Psoas muscle (tissue), 7 donors: ENCODE measurements at regions not wholly inside any gene's neighbourhood (a gene's known extent, or its start where the extent isn't known, plus 50 kb on each side); places are given as distances from the start of the nearest gene placed in this dataset.
"Not testable (repeated sequence)": the region's sequence is repeated elsewhere in the genome, so short reads cannot be mapped to it uniquely, and the experiment has no call there.

Experiments
- ATAC-seq, 4 donors: fragments of 200-7000 bp; cut with Tn5 transposase; one replicate each; pipeline ENCODE4 v1.9.1; 2020; ENCODE audit warnings: moderate library complexity in 3 of 4, mild to moderate bottlenecking in 2 of 4
- DNase-seq, 2 donors: peaks; one replicate each; pipeline ENCODE4 v3.0.0-alpha.2; 2020
- H3K27ac ChIP-seq: fragments of 200-600 bp; one replicate; pipeline ENCODE4 v1.8.0; 2022
- H3K27me3 ChIP-seq, 3 donors: fragments of 200-600 bp in 1 of 3; one replicate each; pipeline versions ENCODE4 v1.6.1 to v1.8.0; 2013 to 2022; ENCODE audit warnings: low read length in 2 of 3, mild to moderate bottlenecking in 2 of 3, moderate library complexity in 1 of 3; ENCODE audit not compliant: insufficient read depth in 3 of 3
- H3K36me3 ChIP-seq, 2 donors: fragments of 200-600 bp in 1 of 2; one replicate each; pipeline versions ENCODE4 v1.6.1 to v1.8.0; 2013 to 2022; ENCODE audit warnings: low read depth in 1 of 2, mild to moderate bottlenecking in 1 of 2, moderate library complexity in 1 of 2; ENCODE audit not compliant: insufficient read depth in 1 of 2
- H3K4me1 ChIP-seq: fragments of 200-600 bp; one replicate; pipeline ENCODE4 v1.8.0; 2022
- H3K4me3 ChIP-seq: fragments of 200-600 bp; one replicate; pipeline ENCODE4 v1.8.0; 2022; ENCODE audit warnings: mild to moderate bottlenecking
- H3K9me3 ChIP-seq: fragments of 200-600 bp; one replicate; pipeline ENCODE4 v1.8.0; 2022
- WGBS, 3 donors: extraction: QIAGEN DNeasy Blood & Tissue Kit; methylation state at CpG; one replicate each; pipeline versions ENCODE4 v1.1.6 to v1.1.7; 2013; 5-methylcytosine and 5-hydroxymethylcytosine counted together
- intact Hi-C, 2 donors: fragments of 100-400 bp; cut with DNase I; formaldehyde crosslinking; loops; one replicate each; pipeline versions ENCODE4 v1.11.0 to v1.14.2; 2022
- TF ChIP-seq, protein P1 (sequence below): fragments of 200-600 bp; IDR thresholded peaks from one replicate; pipeline ENCODE4 v1.8.0; 2022; ENCODE audit warnings: antibody characterized with exemption
- donor health status: healthy with polysubstance abuse.
- donor health status: DM: no; HTN: no; CAD: no; lungs with moderate emphysema.
- donor health status: Bipolar disorder and iron deficiency.
- donor health status: healthy.
- donor health status: DM: yes; HTN: yes; CAD: no.
- donor health status: DM: no; HTN: no; CAD: no.
- donor health status: DM: yes; HTN: yes; CAD: no.

DNA sequence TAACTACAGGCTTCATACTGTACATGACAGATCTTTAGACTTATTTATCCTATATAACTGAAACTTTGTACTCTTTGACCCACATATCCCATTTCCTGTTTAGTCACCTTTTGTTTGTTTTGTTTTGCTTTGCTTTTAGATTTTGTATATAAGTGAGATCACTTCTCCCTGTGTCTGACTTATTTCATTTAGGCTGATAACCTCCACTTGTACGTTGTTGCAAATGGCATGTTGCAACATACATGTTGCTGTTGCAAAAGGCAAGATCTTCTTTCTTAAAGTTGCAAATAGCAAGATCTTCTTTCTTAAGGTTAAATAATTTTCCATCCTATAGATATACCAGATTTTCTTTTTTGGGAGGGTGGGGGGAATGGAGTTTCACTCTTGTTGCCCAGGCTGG is 341.5 kb downstream of the OTUD1 start:
- Histone ChIP-seq H3K27ac (no peak overlapping the region), H3K9me3 (no peaks in the 10 kb centered on the region), H3K27me3 (no peaks in the 10 kb centered on the region), H3K36me3 (no peaks in the 10 kb centered on the region), H3K4me1 (no peaks in the 10 kb centered on the region), H3K4me3 (no peak overlapping the region)
- intact Hi-C loops: no loop called here
- 79 to 93% (median 86%) methylated on average over 1 of the region's 1 CpG for WGBS, 3 donors
- no peak for DNase-seq
- TF ChIP-seq, protein P1, sequence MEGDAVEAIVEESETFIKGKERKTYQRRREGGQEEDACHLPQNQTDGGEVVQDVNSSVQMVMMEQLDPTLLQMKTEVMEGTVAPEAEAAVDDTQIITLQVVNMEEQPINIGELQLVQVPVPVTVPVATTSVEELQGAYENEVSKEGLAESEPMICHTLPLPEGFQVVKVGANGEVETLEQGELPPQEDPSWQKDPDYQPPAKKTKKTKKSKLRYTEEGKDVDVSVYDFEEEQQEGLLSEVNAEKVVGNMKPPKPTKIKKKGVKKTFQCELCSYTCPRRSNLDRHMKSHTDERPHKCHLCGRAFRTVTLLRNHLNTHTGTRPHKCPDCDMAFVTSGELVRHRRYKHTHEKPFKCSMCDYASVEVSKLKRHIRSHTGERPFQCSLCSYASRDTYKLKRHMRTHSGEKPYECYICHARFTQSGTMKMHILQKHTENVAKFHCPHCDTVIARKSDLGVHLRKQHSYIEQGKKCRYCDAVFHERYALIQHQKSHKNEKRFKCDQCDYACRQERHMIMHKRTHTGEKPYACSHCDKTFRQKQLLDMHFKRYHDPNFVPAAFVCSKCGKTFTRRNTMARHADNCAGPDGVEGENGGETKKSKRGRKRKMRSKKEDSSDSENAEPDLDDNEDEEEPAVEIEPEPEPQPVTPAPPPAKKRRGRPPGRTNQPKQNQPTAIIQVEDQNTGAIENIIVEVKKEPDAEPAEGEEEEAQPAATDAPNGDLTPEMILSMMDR: no peak
- no peak for ATAC-seq

DNA sequence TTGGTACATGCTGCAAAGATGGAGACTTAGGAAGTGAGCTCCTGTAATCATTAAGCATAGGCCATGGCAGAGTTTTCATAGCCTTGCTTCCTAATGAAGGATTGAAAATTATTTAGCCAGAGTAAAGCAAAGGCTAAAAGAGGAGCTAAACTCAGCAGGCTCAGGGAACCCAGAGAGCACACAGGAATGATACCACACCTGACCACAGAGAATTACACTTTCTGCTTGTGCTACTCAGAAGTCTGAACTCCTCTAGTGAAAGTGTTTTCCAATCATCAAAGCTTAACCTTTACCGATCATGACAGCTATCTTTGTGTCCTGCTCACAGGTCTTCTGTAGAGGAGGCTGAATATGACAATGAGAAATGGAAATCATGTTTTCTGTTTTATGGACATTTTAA is 347.7 kb downstream of the OTUD1 start:
- intact Hi-C loops: no loop called here
- ATAC-seq (no peak), DNase-seq (no peak)
- WGBS, 3 donors: 92 to 93% (median 93%) methylated on average over 1 of the region's 1 CpG
- no peak overlapping the region for H3K27ac ChIP-seq
- H3K4me3 ChIP-seq: no peak overlapping the region
- H3K27me3 ChIP-seq: no peaks in the 10 kb centered on the region
- H3K4me1 ChIP-seq: no peaks in the 10 kb centered on the region
- no peaks in the 10 kb centered on the region for H3K9me3 ChIP-seq
- H3K36me3 ChIP-seq: no peaks in the 10 kb centered on the region
- TF ChIP-seq, protein P1: no peak

DNA sequence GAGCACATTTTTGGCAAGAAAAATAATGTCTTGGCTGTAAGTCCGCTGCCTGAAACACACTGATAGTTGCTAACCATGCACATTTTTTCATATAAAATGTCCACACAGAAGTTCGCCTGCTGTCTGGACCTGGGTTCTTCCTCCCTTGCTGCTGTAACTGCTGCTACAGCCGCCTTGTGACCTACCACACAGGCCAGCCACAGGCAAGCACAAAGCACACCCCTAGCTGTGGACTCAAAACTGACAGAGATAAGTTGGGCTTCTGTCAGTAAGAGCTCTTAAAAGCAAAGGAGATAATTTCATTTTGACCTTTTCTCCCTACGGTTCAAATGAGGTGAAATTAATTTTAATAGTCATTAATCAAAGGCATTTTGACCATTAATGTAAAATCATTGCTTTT is 354.7 kb downstream of the OTUD1 start:
- no peak overlapping the region for H3K4me3 ChIP-seq
- DNase-seq (no peak), ATAC-seq (no peak)
- H3K36me3 ChIP-seq: no peaks in the 10 kb centered on the region
- no peaks in the 10 kb centered on the region for H3K4me1 ChIP-seq
- H3K9me3 ChIP-seq: no peaks in the 10 kb centered on the region
- intact Hi-C loops: no loop called here
- TF ChIP-seq, protein P1: no peak
- H3K27me3 ChIP-seq: peaks cover 0 to 3% (median 0%) of the 10 kb centered on the region in 3 donors
- no peak overlapping the region for H3K27ac ChIP-seq
- 46 to 53% (median 47%) methylated on average over 4 of the region's 4 CpGs for WGBS, 3 donors

DNA sequence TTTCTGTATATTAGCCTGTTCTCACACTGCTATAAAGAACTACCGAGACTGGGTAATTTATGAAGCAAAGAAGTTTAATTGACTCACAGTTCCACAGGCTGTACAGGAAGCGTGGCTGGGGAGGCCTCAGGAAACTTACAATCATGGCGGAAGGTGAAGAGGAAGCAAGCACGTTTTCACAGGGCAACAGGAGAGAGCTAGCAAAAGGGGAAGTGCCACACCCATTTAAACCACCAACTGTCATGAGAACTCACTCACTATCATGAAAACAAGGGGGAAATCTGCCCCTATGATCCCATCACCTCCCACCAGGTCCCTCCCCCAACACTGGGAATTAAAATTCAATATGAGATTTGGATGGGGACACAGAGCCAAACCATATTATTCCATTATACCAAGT is 358.6 kb downstream of the OTUD1 start:
- ATAC-seq, H3K27me3 ChIP-seq, H3K27ac ChIP-seq, DNase-seq, H3K36me3 ChIP-seq, H3K4me1 ChIP-seq, H3K9me3 ChIP-seq, intact Hi-C loops, H3K4me3 ChIP-seq: not testable (repeated sequence)
- 77 to 85% (median 78%) methylated on average over 4 of the region's 4 CpGs for WGBS, 3 donors

DNA sequence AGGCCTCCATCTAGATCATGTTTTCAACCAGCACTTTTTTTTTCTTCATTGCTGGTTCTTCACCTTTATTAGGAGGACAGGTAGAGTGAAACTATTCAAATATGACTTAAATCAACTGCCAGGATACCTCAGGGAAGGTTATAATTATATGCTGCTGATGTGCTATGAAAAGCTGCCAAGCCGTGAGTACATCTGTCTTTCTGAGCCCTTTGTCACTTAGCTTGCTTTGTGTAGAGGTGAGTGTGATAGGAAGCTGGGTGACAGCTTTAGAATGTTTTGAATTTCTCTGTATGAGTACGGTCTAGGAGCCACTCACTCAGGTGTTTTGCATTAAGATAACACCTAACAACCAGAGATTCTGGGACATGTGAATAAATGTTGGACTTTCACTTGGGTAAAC is 365.2 kb downstream of the OTUD1 start:
- TF ChIP-seq, protein P1: no peak
- H3K27me3 ChIP-seq: no peaks in the 10 kb centered on the region
- H3K36me3 ChIP-seq: no peaks in the 10 kb centered on the region
- no peak overlapping the region for H3K4me3 ChIP-seq
- ATAC-seq (no peak), DNase-seq (no peak)
- H3K27ac ChIP-seq: no peak overlapping the region
- 70 to 72% (median 71%) methylated on average over 2 of the region's 2 CpGs for WGBS, 3 donors
- intact Hi-C loops: no loop called here
- H3K4me1 ChIP-seq: peaks cover 4% of the 10 kb centered on the region
- no peaks in the 10 kb centered on the region for H3K9me3 ChIP-seq
